Cardiac muscle cell (in vitro differentiated cells and primary cell): ENCODE measurements at regions not wholly inside any gene's neighbourhood (a gene's known extent, or its start where the extent isn't known, plus 50 kb on each side); places are given as distances from the start of the nearest gene placed in this dataset.

Source experiments
- DNase-seq, 2 donors: peaks; one replicate each; pipeline versions ENCODE4 v3.0.0 to v3.0.0-alpha.2; 2010 to 2017; ENCODE audit warnings: low read depth in 1 of 2, low spot score in 1 of 2
- H3K27ac ChIP-seq: fragments of 200-600 bp; sonication (generic); 2 replicates; pipeline ENCODE4 v1.5.1; 2016
- H3K27me3 ChIP-seq: fragments of 200-600 bp; sonication (generic); 2 replicates; pipeline ENCODE4 v1.6.0; 2016; ENCODE audit warnings: control low read depth
- H3K36me3 ChIP-seq: fragments of 200-600 bp; sonication (generic); 2 replicates; pipeline ENCODE4 v1.5.1; 2016; ENCODE audit warnings: control low read depth
- H3K4me1 ChIP-seq: fragments of 200-600 bp; sonication (generic); 2 replicates; pipeline ENCODE4 v1.8.1; 2017; ENCODE audit warnings: low read depth, mild to moderate bottlenecking, mixed run types
- H3K4me3 ChIP-seq: fragments of 200-600 bp; sonication (generic); 2 replicates; pipeline ENCODE4 v1.5.1; 2016; ENCODE audit warnings: mild to moderate bottlenecking
- H3K9me3 ChIP-seq: fragments of 200-600 bp; sonication (generic); 2 replicates; pipeline ENCODE4 v1.5.1; 2017; ENCODE audit warnings: low read depth, mild to moderate bottlenecking, control low read depth
- CTCF ChIP-seq: IDR thresholded peaks from 2 replicates; pipeline ENCODE4 v1.5.1; 2012; ENCODE audit warnings: low read depth, mild to moderate bottlenecking, low read length

GRCh38 chr3:109597444-109597843 lies 260.1 kb upstream of the DPPA4 start:
- no peak for TF ChIP-seq CTCF
- Histone ChIP-seq H3K27me3 (no peaks in the 10 kb centered on the region), H3K4me1 (no peaks in the 10 kb centered on the region), H3K4me3 (no peak overlapping the region), H3K36me3 (no peaks in the 10 kb centered on the region), H3K27ac (no peak overlapping the region), H3K9me3 (no peaks in the 10 kb centered on the region)
- DNase-seq: no peak

GRCh38 chr3:109607897-109608296 lies 270.6 kb upstream of the DPPA4 start:
- Histone ChIP-seq H3K4me1 (no peaks in the 10 kb centered on the region), H3K27me3 (no peaks in the 10 kb centered on the region), H3K4me3 (no peak overlapping the region), H3K9me3 (no peaks in the 10 kb centered on the region), H3K27ac (no peak overlapping the region), H3K36me3 (no peaks in the 10 kb centered on the region)
- TF ChIP-seq CTCF: no peak
- DNase-seq: no peak

- Histone ChIP-seq H3K36me3 (no peaks in the 10 kb centered on the region), H3K9me3 (no peaks in the 10 kb centered on the region), H3K4me3 (no peak overlapping the region), H3K27ac (no peak overlapping the region), H3K27me3 (no peaks in the 10 kb centered on the region), H3K4me1 (no peaks in the 10 kb centered on the region)
- no peak for DNase-seq
- TF ChIP-seq CTCF: no peak
Observed at GRCh38 chr3:109608574-109608973, 271.2 kb upstream of the DPPA4 start.

- no peak for TF ChIP-seq CTCF
- no peaks in the 10 kb centered on the region for H3K9me3 ChIP-seq
- no peaks in the 10 kb centered on the region for H3K27me3 ChIP-seq
- no peak for DNase-seq
- no peak overlapping the region for H3K4me3 ChIP-seq
- H3K4me1 ChIP-seq: no peaks in the 10 kb centered on the region
- no peak overlapping the region for H3K27ac ChIP-seq
- H3K36me3 ChIP-seq: no peaks in the 10 kb centered on the region
Observed at GRCh38 chr3:109618766-109619378, 281.5 kb upstream of the DPPA4 start.

- TF ChIP-seq CTCF: no peak
- Histone ChIP-seq H3K27me3 (no peaks in the 10 kb centered on the region), H3K4me3 (no peak overlapping the region), H3K36me3 (no peaks in the 10 kb centered on the region), H3K27ac (no peak overlapping the region), H3K9me3 (no peaks in the 10 kb centered on the region), H3K4me1 (no peaks in the 10 kb centered on the region)
- no peak for DNase-seq
Observed at GRCh38 chr3:109631897-109632296, 294.6 kb upstream of the DPPA4 start.

- no peaks in the 10 kb centered on the region for H3K27me3 ChIP-seq
- H3K27ac ChIP-seq: no peak overlapping the region
- no peaks in the 10 kb centered on the region for H3K36me3 ChIP-seq
- H3K4me3 ChIP-seq: no peak overlapping the region
- H3K9me3 ChIP-seq: no peaks in the 10 kb centered on the region
- DNase-seq: no peak
- TF ChIP-seq CTCF: no peak
- H3K4me1 ChIP-seq: no peaks in the 10 kb centered on the region
Observed at GRCh38 chr3:109640146-109640652, 302.9 kb upstream of the DPPA4 start.
